ENCODE measurements at regions not wholly inside any gene's neighbourhood (a gene's known extent, or its start where the extent isn't known, plus 50 kb on each side); places are given as distances from the start of the nearest gene placed in this dataset.

GRCh38 chr14:71591929-71592328, 340.3 kb upstream of the RGS6 start:
- TF ChIP-seq POLR2AphosphoS5 (IDR thresholded peaks at IDR 0.05; ENCODE audit: low read depth, low read length) (no peak), SIN3A (IDR thresholded peaks at IDR 0.05; ENCODE audit: borderline replicate concordance, insufficient read depth, low read length) (no peak)
